Gastrocnemius medialis (tissue), 4 donors: ENCODE measurements at regions not wholly inside any gene's neighbourhood (a gene's known extent, or its start where the extent isn't known, plus 50 kb on each side); places are given as distances from the start of the nearest gene placed in this dataset.

Experiments used
- ATAC-seq, 2 donors: fragments of 150-250 bp; one replicate each; pipeline ENCODE4 v1.9.1; 2016
- DNase-seq, 2 donors: peaks; one replicate each; pipeline ENCODE4 v3.0.0-alpha.2; 2019
- H3K27ac ChIP-seq, 4 donors: fragments of 200-600 bp; sonication (generic); 1 replicate in 1 of 4; 2 replicates in 3 of 4; pipeline ENCODE4 v1.5.1; 2016 to 2018; ENCODE audit warnings: mild to moderate bottlenecking in 2 of 4, moderate library complexity in 1 of 4
- H3K27me3 ChIP-seq, 3 donors: fragments of 200-600 bp; sonication (generic) in 2 of 3; 1 replicate in 1 of 3; 2 replicates in 2 of 3; pipeline versions ENCODE4 v1.5.1 to v1.6.0; 2016 to 2019; ENCODE audit warnings: mild to moderate bottlenecking in 1 of 3, moderate library complexity in 1 of 3
- H3K36me3 ChIP-seq, 2 donors: fragments of 200-600 bp; sonication (generic) in 1 of 2; one replicate each; pipeline ENCODE4 v1.5.1; 2017 to 2018
- H3K4me1 ChIP-seq, 2 donors: fragments of 200-600 bp; sonication (generic) in 1 of 2; one replicate each; pipeline ENCODE4 v1.5.1; 2016 to 2017; ENCODE audit warnings: mild to moderate bottlenecking in 2 of 2
- H3K4me3 ChIP-seq, 4 donors: fragments of 200-600 bp; sonication (generic) in 3 of 4; 1 replicate in 1 of 4; 2 replicates in 3 of 4; pipeline ENCODE4 v1.5.1; 2016 to 2019; ENCODE audit warnings: mild to moderate bottlenecking in 2 of 4
- H3K9me3 ChIP-seq, 3 donors: fragments of 200-600 bp; sonication (generic) in 2 of 3; 1 replicate in 1 of 3; 2 replicates in 2 of 3; pipeline ENCODE4 v1.5.1; 2016 to 2019
- CTCF ChIP-seq, 5 experiments: fragments of 450-650 bp in 3 of 5; fragments of 200-600 bp in 2 of 5; sonication (generic) in 2 of 5; IDR thresholded peaks in 4 of 5; conservative IDR thresholded peaks in 1 of 5; 1 replicate in 4 of 5; 2 replicates in 1 of 5; pipeline ENCODE4 v1.5.1; 2016 to 2019; ENCODE audit warnings: antibody characterized with exemption in 5 of 5, mild to moderate bottlenecking in 3 of 5, moderate library complexity in 3 of 5
- POLR2A ChIP-seq, 2 donors: fragments of 450-650 bp; IDR thresholded peaks; one replicate each; pipeline ENCODE4 v1.6.1; 2017; ENCODE audit warnings: antibody characterized with exemption in 2 of 2, mild to moderate bottlenecking in 2 of 2, moderate library complexity in 2 of 2
- in situ Hi-C, 4 donors: fragments of 200-750 bp; cut with MboI; loops; one replicate each; pipeline versions ENCODE4 v1.15.0 to v1.8.0; 2017; ENCODE audit warnings: low sequenced_read_pairs in 4 of 4
- intact Hi-C: fragments of 100-400 bp; cut with DNase I; formaldehyde crosslinking; loops from one replicate; pipeline ENCODE4 v1.15.1; 2023; ENCODE audit warnings: low total_unique reads

GRCh38 chr13:110070511-110071120 lies 236.3 kb downstream of the COL4A1 start:
- in situ Hi-C loops, result no loop called here

GRCh38 chr13:110070046-110070445 lies 236.9 kb downstream of the COL4A1 start:
- in situ Hi-C loops, result no loop called here
- no peak for DNase-seq
- no peaks in the 10 kb centered on the region for H3K9me3 ChIP-seq
- H3K4me3 ChIP-seq, result no peak overlapping the region
- ATAC-seq, result no peak
- H3K27me3 ChIP-seq, result no peaks in the 10 kb centered on the region
- H3K36me3 ChIP-seq, result no peaks in the 10 kb centered on the region
- TF ChIP-seq CTCF (IDR thresholded peaks at IDR 0.05 in 4 of 5, conservative IDR thresholded peaks at IDR 0.05 in 1 of 5), result no peak
- no peak for TF ChIP-seq POLR2A (IDR thresholded peaks at IDR 0.05)
- H3K4me1 ChIP-seq, result no peaks in the 10 kb centered on the region
- no peak overlapping the region for H3K27ac ChIP-seq
- intact Hi-C loops, result no loop called here

More at GRCh38 chr13:110070511-110071120, 236.3 kb downstream of the COL4A1 start:
- Histone ChIP-seq H3K9me3 (no peaks in the 10 kb centered on the region), H3K4me1 (no peaks in the 10 kb centered on the region), H3K27ac (no peak overlapping the region), H3K36me3 (no peaks in the 10 kb centered on the region), H3K4me3 (no peak overlapping the region), H3K27me3 (no peaks in the 10 kb centered on the region)
- DNase-seq (no peak), ATAC-seq (no peak)
- TF ChIP-seq CTCF (IDR thresholded peaks at IDR 0.05 in 4 of 5, conservative IDR thresholded peaks at IDR 0.05 in 1 of 5), result no peak
- TF ChIP-seq POLR2A (IDR thresholded peaks at IDR 0.05), result no peak
- intact Hi-C loops, result no loop called here

GRCh38 chr13:110068176-110068473 lies 238.8 kb downstream of the COL4A1 start:
- intact Hi-C loops (no loop called here), in situ Hi-C loops (no loop called here)
- H3K27me3 ChIP-seq, result no peaks in the 10 kb centered on the region
- ATAC-seq (peak; percentile 32 to 33), DNase-seq (no peak)
- TF ChIP-seq POLR2A (IDR thresholded peaks at IDR 0.05) (no peak), CTCF (IDR thresholded peaks at IDR 0.05 in 4 of 5, conservative IDR thresholded peaks at IDR 0.05 in 1 of 5) (no peak)
- H3K27ac ChIP-seq, result no peak overlapping the region
- no peaks in the 10 kb centered on the region for H3K9me3 ChIP-seq
- peaks cover 4 to 9% of the 10 kb centered on the region in 2 donors for H3K4me1 ChIP-seq
- H3K36me3 ChIP-seq, result no peaks in the 10 kb centered on the region
- no peak overlapping the region for H3K4me3 ChIP-seq

GRCh38 chr13:110067355-110068175 lies 239.4 kb downstream of the COL4A1 start:
- ATAC-seq (no peak), DNase-seq (no peak)
- no peak overlapping the region for H3K4me3 ChIP-seq
- no peaks in the 10 kb centered on the region for H3K27me3 ChIP-seq
- no peaks in the 10 kb centered on the region for H3K36me3 ChIP-seq
- no peak for TF ChIP-seq POLR2A (IDR thresholded peaks at IDR 0.05)
- no peak for TF ChIP-seq CTCF (IDR thresholded peaks at IDR 0.05 in 4 of 5, conservative IDR thresholded peaks at IDR 0.05 in 1 of 5)
- no peak overlapping the region for H3K27ac ChIP-seq
- H3K9me3 ChIP-seq, result no peaks in the 10 kb centered on the region
- in situ Hi-C loops (no loop called here), intact Hi-C loops (no loop called here)
- H3K4me1 ChIP-seq, result peaks cover 4 to 9% of the 10 kb centered on the region in 2 donors
